HL-60/S4 treated with retinoic acid at 250 ng/mL for 4 days and 3 days (cell line): ENCODE measurements at regions not wholly inside any gene's neighbourhood (a gene's known extent, or its start where the extent isn't known, plus 50 kb on each side); places are given as distances from the start of the nearest gene placed in this dataset.

Experiments
- in situ Hi-C: fragments of 300-500 bp; cut with MboI; formaldehyde crosslinking; loops from 2 replicates; pipeline ENCODE4 v1.7.0; 2022; ENCODE audit warnings: low sequenced_read_pairs

DNA sequence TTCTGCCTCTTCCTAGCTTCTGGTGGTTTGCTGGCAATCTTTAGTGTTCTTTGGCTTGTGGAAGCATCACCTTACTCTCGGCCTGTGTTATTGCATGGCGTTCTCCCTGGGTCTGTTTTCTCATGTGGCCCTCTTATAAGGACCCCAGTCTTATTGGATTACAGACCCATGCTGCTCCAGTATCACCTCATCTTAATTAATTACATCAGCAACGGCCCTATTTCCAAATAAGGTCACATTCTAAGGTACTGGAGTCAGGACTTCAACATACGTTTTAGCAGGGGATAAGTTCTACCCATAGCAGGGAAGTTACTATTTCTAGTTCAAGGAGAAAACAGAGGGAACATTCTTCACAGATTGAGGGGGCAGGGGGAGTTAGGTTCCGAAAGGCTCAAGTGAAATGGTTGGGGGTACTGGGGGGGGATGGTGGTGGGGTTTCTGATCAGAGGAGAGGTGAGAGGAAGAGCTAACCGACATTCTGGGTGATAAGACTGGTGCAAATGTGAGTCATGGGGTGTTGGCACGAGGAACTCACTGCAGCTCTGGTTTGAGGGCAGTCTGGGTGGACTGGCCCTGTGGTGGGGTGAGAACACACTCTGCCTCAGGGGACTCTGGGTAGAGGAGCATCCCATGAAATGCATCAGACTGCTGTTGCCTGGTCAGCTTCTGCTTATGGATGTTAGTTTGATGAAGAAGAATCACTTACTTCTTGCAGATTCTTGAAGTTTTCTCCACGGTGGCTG is 51.5 kb upstream of the ZBED5 start:
- in situ Hi-C loops = no loop called here

DNA sequence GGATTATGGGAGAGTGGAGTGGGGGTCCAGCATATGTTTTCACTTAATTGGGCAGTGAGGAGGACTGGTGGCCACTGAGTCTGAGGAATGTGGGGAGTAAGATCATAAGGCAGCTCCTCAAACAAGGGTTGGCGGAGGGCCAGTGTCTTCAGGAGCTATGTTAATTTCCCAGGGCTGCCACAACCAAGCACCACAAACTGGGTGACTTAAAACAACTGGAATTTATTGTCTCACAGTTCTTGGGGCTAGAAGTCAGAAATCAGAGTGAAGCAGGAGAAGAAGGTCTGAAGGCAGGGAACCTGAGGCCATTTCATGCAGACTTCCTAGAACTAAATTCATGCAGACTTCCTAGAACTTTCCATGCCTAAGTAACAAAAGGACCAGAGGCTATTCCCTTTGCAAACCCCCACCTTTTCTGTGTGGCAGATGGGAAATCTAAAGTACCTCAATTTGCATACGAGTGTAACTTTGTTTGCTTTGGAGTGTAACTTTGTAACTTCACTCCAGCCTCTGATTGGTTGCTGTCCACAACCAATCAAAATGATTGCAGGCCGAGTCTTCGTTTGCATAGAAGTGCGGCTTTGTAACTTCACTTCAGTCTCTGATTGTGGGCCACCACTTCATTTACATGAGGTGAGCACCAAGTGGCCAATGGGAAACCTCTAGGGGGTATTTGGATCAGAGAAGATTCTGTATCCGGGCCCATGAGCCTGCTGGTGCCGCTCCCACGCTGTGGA is 50.5 kb upstream of the ZBED5 start:
- in situ Hi-C loops = no loop called here
